ENCODE measurements at regions not wholly inside any gene's neighbourhood (a gene's known extent, or its start where the extent isn't known, plus 50 kb on each side); places are given as distances from the start of the nearest gene placed in this dataset.

- BruUV-seq (replicated peaks), result no TSS peak
- H3K4ac ChIP-seq (ENCODE audit: low read depth, low read length), result no peak overlapping the region
- H4K8ac ChIP-seq (ENCODE audit: low read depth in 2 of 2, low read length in 2 of 2), result no peak overlapping the region
- no peak overlapping the region for H4K5ac ChIP-seq (ENCODE audit: low read depth, low read length)
- H3K79me1 ChIP-seq (ENCODE audit: low read depth in 1 of 2, low read length in 2 of 2), result no peaks in the 10 kb centered on the region
- H3K23ac ChIP-seq (ENCODE audit: low read depth, low read length), result no peak overlapping the region
- ATAC-seq (ENCODE audit: low read depth), result peak; percentile 59
- in situ Hi-C loops (cut with MboI; ENCODE audit: low sequenced_read_pairs) (no loop called here), intact Hi-C loops (cut with micrococcal nuclease) (no loop called here), dilution Hi-C loops (cut with HindIII; ENCODE audit: low sequenced_read_pairs, unreplicated experiment) (no loop called here)
- 0 out of 2 replicates have a peak overlapping the region, but pooled peaks have one; percentile 19 for H4K91ac ChIP-seq (ENCODE audit: insufficient read depth, low read depth, low read length)
- no peak overlapping the region for H2BK20ac ChIP-seq (ENCODE audit: low read depth, low read length)
- no peak overlapping the region for H3K27ac ChIP-seq (ENCODE audit: insufficient read depth, low read length)
- TF ChIP-seq RCOR1 (IDR thresholded peaks at IDR 0.05; ENCODE audit: insufficient replicate concordance, low read length) (no peak), ELK1 (IDR thresholded peaks at IDR 0.05; ENCODE audit: borderline replicate concordance, low read depth, low read length) (no peak), BHLHE40 (IDR thresholded peaks at IDR 0.05; ENCODE audit: low read depth, low read length) (no peak), CEBPB (IDR thresholded peaks at IDR 0.05; ENCODE audit: low read depth, low read length) (peak; percentile 77), FOS (IDR thresholded peaks at IDR 0.05; ENCODE audit: low read depth, low read length) (no peak), CTCF (conservative IDR thresholded peaks at IDR 0.05; ENCODE audit: low read depth, low read length) (peak; percentile 29), RAD21 (IDR thresholded peaks at IDR 0.05; ENCODE audit: low read length) (no peak), MAZ (IDR thresholded peaks at IDR 0.05; ENCODE audit: borderline replicate concordance, low read depth, low read length) (no peak), CHD1 (IDR thresholded peaks at IDR 0.05; ENCODE audit: low read depth, low read length) (no peak), SMC3 (IDR thresholded peaks at IDR 0.05; ENCODE audit: low read depth, low read length) (no peak), MAFK (IDR thresholded peaks at IDR 0.05; ENCODE audit: low read depth, low read length) (no peak), POLR2A (IDR thresholded peaks at IDR 0.05; ENCODE audit: low read depth, low read length) (no peak), MXI1 (IDR thresholded peaks at IDR 0.05; ENCODE audit: borderline replicate concordance, low read depth, low read length) (no peak), USF2 (IDR thresholded peaks at IDR 0.05; ENCODE audit: low read depth, low read length) (no peak), NFE2L2 (IDR thresholded peaks at IDR 0.05; ENCODE audit: low read depth, low read length) (no peak), RFX5 (IDR thresholded peaks at IDR 0.05; ENCODE audit: low read depth, low read length) (no peak)
- H2AK9ac ChIP-seq (replicated peaks; ENCODE audit: low read depth, low read length, poor library complexity), result no peak overlapping the region
- H3K4me2 ChIP-seq (ENCODE audit: low read depth, low read length), result no peak overlapping the region
- H3K4me1 ChIP-seq (ENCODE audit: control insufficient read depth, insufficient read depth, low read length), result no peaks in the 10 kb centered on the region
- H2AK5ac ChIP-seq (ENCODE audit: low read depth, low read length), result no peak overlapping the region
- ChIA-PET CTCF (interaction anchor here (0.8 kb wide), 1 partner anchor 256 kb away, joined by 3 read pairs; no protein-coding TSS in a partner anchor), POLR2A (ENCODE audit: unreplicated experiment) (no interaction called here)
- H3K9me3 ChIP-seq (ENCODE audit: control insufficient read depth, insufficient read depth, low read length), result no peaks in the 10 kb centered on the region
- H3K27me3 ChIP-seq (ENCODE audit: control insufficient read depth, insufficient read depth, low read length), result no peaks in the 10 kb centered on the region
- no peaks in the 10 kb centered on the region for H4K20me1 ChIP-seq (ENCODE audit: insufficient read depth, low read length)
- no peak overlapping the region for H3K9ac ChIP-seq (ENCODE audit: low read depth, low read length)
- H3K4me3 ChIP-seq (ENCODE audit: insufficient read depth, low read depth, low read length), result no peak overlapping the region
- no peak overlapping the region for H2BK120ac ChIP-seq (ENCODE audit: low read depth, low read length)
- H2BK15ac ChIP-seq (ENCODE audit: low read depth, low read length), result no peak overlapping the region
- no peak overlapping the region for H3K18ac ChIP-seq (ENCODE audit: low read depth, low read length)
- no peak overlapping the region for H3K14ac ChIP-seq (replicated peaks; ENCODE audit: low read depth, low read length)
- peaks cover 8% of the 10 kb centered on the region; the same call in 1 of the 2 replicates for H3K9me1 ChIP-seq (ENCODE audit: insufficient read depth, low read length)
- H2BK5ac ChIP-seq (ENCODE audit: low read depth, low read length, poor library complexity, severe bottlenecking), result no peak overlapping the region
- no peaks in the 10 kb centered on the region for H3K36me3 ChIP-seq (ENCODE audit: control insufficient read depth, insufficient read depth, low read length)
- peak; percentile 59 for DNase-seq
- WGBS, 2 experiments (ENCODE audit: extremely low coverage in 2 of 2, insufficient read length in 1 of 2), result no CpG with 5 or more reads among the region's 2 CpGs
- no peak overlapping the region for H3K56ac ChIP-seq (ENCODE audit: extremely low read depth, insufficient read depth, low read length)
- H2AFZ ChIP-seq (replicated peaks; ENCODE audit: low read length, poor library complexity), result no peak overlapping the region
Observed at GRCh38 chr13:106033659-106034058, 501.8 kb downstream of the EFNB2 start.

Measured in IMR-90 (cell line).